ENCODE measurements at regions not wholly inside any gene's neighbourhood (a gene's known extent, or its start where the extent isn't known, plus 50 kb on each side); places are given as distances from the start of the nearest gene placed in this dataset.

GRCh38 chr1:193846876-193847604, 660.6 kb upstream of the B3GALT2 start:
- Histone ChIP-seq H3K27me3 (ENCODE audit: insufficient read depth, poor library complexity, severe bottlenecking) (no peaks in the 10 kb centered on the region), H3K27ac (replicated peaks) (no peak overlapping the region), H3K4me3 (replicated peaks; ENCODE audit: insufficient read depth, low read length) (no peak overlapping the region)
- TF ChIP-seq SPI1 (IDR thresholded peaks at IDR 0.05; ENCODE audit: borderline replicate concordance, low read depth) = no peak
- TF ChIP-seq, protein P1, sequence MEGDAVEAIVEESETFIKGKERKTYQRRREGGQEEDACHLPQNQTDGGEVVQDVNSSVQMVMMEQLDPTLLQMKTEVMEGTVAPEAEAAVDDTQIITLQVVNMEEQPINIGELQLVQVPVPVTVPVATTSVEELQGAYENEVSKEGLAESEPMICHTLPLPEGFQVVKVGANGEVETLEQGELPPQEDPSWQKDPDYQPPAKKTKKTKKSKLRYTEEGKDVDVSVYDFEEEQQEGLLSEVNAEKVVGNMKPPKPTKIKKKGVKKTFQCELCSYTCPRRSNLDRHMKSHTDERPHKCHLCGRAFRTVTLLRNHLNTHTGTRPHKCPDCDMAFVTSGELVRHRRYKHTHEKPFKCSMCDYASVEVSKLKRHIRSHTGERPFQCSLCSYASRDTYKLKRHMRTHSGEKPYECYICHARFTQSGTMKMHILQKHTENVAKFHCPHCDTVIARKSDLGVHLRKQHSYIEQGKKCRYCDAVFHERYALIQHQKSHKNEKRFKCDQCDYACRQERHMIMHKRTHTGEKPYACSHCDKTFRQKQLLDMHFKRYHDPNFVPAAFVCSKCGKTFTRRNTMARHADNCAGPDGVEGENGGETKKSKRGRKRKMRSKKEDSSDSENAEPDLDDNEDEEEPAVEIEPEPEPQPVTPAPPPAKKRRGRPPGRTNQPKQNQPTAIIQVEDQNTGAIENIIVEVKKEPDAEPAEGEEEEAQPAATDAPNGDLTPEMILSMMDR (IDR thresholded peaks at IDR 0.05; ENCODE audit: insufficient read depth, low read length) = no peak
- TF ChIP-seq GABPA (IDR thresholded peaks at IDR 0.05; ENCODE audit: low read depth) = no peak
- TF ChIP-seq REST (IDR thresholded peaks at IDR 0.05; ENCODE audit: insufficient replicate concordance, low read depth) = no peak
- TF ChIP-seq POLR2AphosphoS5 (IDR thresholded peaks at IDR 0.05; ENCODE audit: low read depth) = no peak
- DNase-seq (ENCODE audit: low read depth in 1 of 2, low spot score in 1 of 2) = no peak

DNA sequence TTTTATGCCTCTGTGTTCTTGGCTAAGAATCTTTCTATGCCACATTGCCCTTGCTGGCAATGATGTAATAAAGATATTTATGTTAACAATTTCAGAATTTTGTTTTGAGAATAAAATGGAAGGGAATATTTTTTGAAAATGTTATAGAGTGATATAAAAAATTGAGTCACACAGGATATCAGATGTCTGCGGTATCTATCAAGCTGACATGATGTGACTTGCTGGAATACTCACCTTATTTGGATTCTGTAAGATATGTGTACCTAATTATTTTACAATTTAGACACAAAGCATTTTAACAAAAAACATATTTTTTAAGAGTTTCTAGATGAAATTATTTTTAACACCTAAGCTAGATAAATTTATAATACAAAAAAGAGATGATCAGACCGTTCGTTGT, 660.0 kb upstream of the B3GALT2 start:
- DNase-seq (ENCODE audit: low read depth in 1 of 2, low spot score in 1 of 2) = no peak
- Histone ChIP-seq H3K4me3 (replicated peaks; ENCODE audit: insufficient read depth, low read length) (no peak overlapping the region), H3K27ac (replicated peaks) (no peak overlapping the region), H3K27me3 (ENCODE audit: insufficient read depth, poor library complexity, severe bottlenecking) (no peaks in the 10 kb centered on the region)
- TF ChIP-seq SPI1 (IDR thresholded peaks at IDR 0.05; ENCODE audit: borderline replicate concordance, low read depth) (no peak), GABPA (IDR thresholded peaks at IDR 0.05; ENCODE audit: low read depth) (no peak), REST (IDR thresholded peaks at IDR 0.05; ENCODE audit: insufficient replicate concordance, low read depth) (no peak), POLR2AphosphoS5 (IDR thresholded peaks at IDR 0.05; ENCODE audit: low read depth) (no peak)
- TF ChIP-seq, protein P1 (IDR thresholded peaks at IDR 0.05; ENCODE audit: insufficient read depth, low read length) = no peak

DNA sequence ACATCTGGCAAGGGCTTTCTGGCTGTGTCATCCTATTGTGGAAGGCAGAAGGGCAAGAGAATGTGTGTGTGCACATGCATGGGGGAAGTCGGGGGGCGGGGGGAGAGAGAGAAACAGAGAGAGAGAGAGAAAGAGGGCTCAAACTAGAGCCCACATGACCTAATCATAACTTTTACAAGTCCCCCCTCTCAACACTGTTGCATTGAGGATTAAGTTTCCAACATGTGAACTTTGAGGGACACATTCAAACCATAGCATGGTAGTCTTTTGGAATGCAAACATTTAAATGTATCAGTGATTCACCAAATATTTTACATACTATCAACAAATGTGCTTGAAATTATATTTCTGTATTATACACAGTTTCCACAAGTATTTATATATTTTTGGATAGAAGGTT, 655.4 kb upstream of the B3GALT2 start:
- Histone ChIP-seq H3K4me3 (replicated peaks; ENCODE audit: insufficient read depth, low read length) (no peak overlapping the region), H3K27ac (replicated peaks) (no peak overlapping the region), H3K27me3 (ENCODE audit: insufficient read depth, poor library complexity, severe bottlenecking) (no peaks in the 10 kb centered on the region)
- DNase-seq (ENCODE audit: low read depth in 1 of 2, low spot score in 1 of 2) = no peak
- TF ChIP-seq, protein P1 (IDR thresholded peaks at IDR 0.05; ENCODE audit: insufficient read depth, low read length) = no peak
- TF ChIP-seq SPI1 (IDR thresholded peaks at IDR 0.05; ENCODE audit: borderline replicate concordance, low read depth) = no peak
- no peak for TF ChIP-seq POLR2AphosphoS5 (IDR thresholded peaks at IDR 0.05; ENCODE audit: low read depth)
- no peak for TF ChIP-seq GABPA (IDR thresholded peaks at IDR 0.05; ENCODE audit: low read depth)
- TF ChIP-seq REST (IDR thresholded peaks at IDR 0.05; ENCODE audit: insufficient replicate concordance, low read depth) = no peak

All from HL-60 (cell line).